ENCODE measurements at regions not wholly inside any gene's neighbourhood (a gene's known extent, or its start where the extent isn't known, plus 50 kb on each side); places are given as distances from the start of the nearest gene placed in this dataset.

GRCh38 chr11:28675183-28675582 is 567.0 kb downstream of the METTL15 start:
- Histone ChIP-seq H2AFZ (ENCODE audit: low read depth, low read length, poor library complexity, severe bottlenecking) (no peak overlapping the region), H3K79me2 (ENCODE audit: insufficient read depth, low read length) (no peaks in the 10 kb centered on the region), H3K4me3 (replicated peaks in 1 of 2; ENCODE audit: low read depth in 1 of 2, low read length in 2 of 2) (no peak overlapping the region), H4K20me1 (ENCODE audit: insufficient read depth) (no peaks in the 10 kb centered on the region), H3K4me1 (ENCODE audit: control insufficient read depth in 1 of 2, insufficient read depth in 2 of 2, low read length in 2 of 2) (peaks cover 14 to 20% of the 10 kb centered on the region in 2 experiments), H3K4me2 (ENCODE audit: low read length) (no peak overlapping the region), H3K9ac (ENCODE audit: low read length) (no peak overlapping the region), H3K27ac (ENCODE audit: low read depth, low read length) (no peak overlapping the region), H3K36me3 (ENCODE audit: control insufficient read depth in 1 of 2, insufficient read depth in 2 of 2, low read length in 2 of 2) (no peaks in the 10 kb centered on the region), H3K9me3 (ENCODE audit: control insufficient read depth in 1 of 2, insufficient read depth in 1 of 2, low read depth in 1 of 2, low read length in 2 of 2) (no peaks in the 10 kb centered on the region), H3K27me3 (ENCODE audit: insufficient read depth, low read length) (no peaks in the 10 kb centered on the region), H3K9me2 (ENCODE audit: insufficient read depth) (no peaks in the 10 kb centered on the region)
- no peak for TF ChIP-seq EZH2 (IDR thresholded peaks at IDR 0.05)
- TF ChIP-seq SP1 (IDR thresholded peaks at IDR 0.05; ENCODE audit: low read depth) = no peak
- TF ChIP-seq SRF (IDR thresholded peaks at IDR 0.05; ENCODE audit: low read depth) = no peak
- no peak for TF ChIP-seq REST (IDR thresholded peaks at IDR 0.05; ENCODE audit: low read depth)
- TF ChIP-seq CBX3 (IDR thresholded peaks at IDR 0.05; ENCODE audit: low read depth) = no peak
- TF ChIP-seq EGR1 (IDR thresholded peaks at IDR 0.05; ENCODE audit: low read depth) = no peak
- TF ChIP-seq ATF3 (IDR thresholded peaks at IDR 0.05) = no peak
- no peak for TF ChIP-seq ZBTB33 (IDR thresholded peaks at IDR 0.05; ENCODE audit: extremely low read depth, insufficient replicate concordance, low read length)
- no peak for TF ChIP-seq CEBPB (IDR thresholded peaks at IDR 0.05; ENCODE audit: low read depth)
- TF ChIP-seq SIN3A (IDR thresholded peaks at IDR 0.05; ENCODE audit: low read depth) = no peak
- no peak for TF ChIP-seq POLR2A (IDR thresholded peaks at IDR 0.05; ENCODE audit: borderline replicate concordance, extremely low read depth, insufficient read depth, insufficient read length)
- TF ChIP-seq RAD21 (IDR thresholded peaks at IDR 0.05; ENCODE audit: low read depth) = no peak
- no peak for TF ChIP-seq POLR2AphosphoS5 (IDR thresholded peaks at IDR 0.05; ENCODE audit: low read depth, low read length)
- no peak for TF ChIP-seq MAX (IDR thresholded peaks at IDR 0.05)
- TF ChIP-seq ELF1 (IDR thresholded peaks at IDR 0.05; ENCODE audit: borderline replicate concordance, low read depth) = no peak
- intact Hi-C loops (cut with micrococcal nuclease) = no loop called here
- CTCF ChIA-PET = interaction anchor here (3.0 kb wide), 1 partner anchor 975 kb away, joined by 30 read pairs; the partner anchor contains the start of gene BDNF
- RAD21 ChIA-PET (ENCODE audit: low non-redundant PET in 1 of 2, low total read pairs in 2 of 2, uncharacterized antibody in 2 of 2, unreplicated experiment in 2 of 2) = no interaction called here
- ATAC-seq (no peak), DNase-seq (ENCODE audit: low read depth, low spot score) (no peak)
- no TSS peak for BruUV-seq (replicated peaks)
- POLR2A ChIA-PET = no interaction called here
